OCI-LY7 (cell line): ENCODE measurements at regions not wholly inside any gene's neighbourhood (a gene's known extent, or its start where the extent isn't known, plus 50 kb on each side); places are given as distances from the start of the nearest gene placed in this dataset.

ENCODE experiments used
- EZH2phosphoT487 ChIP-seq: fragments of 200-600 bp; sonication (generic); IDR thresholded peaks from 2 replicates; pipeline ENCODE4 v1.6.1; 2018; ENCODE audit warnings: low read depth, borderline replicate concordance, mild to moderate bottlenecking, mixed run types, antibody characterized with exemption, low read length, moderate library complexity, mixed read lengths
- TF ChIP-seq, protein P1 (sequence below): fragments of 200-600 bp; sonication (generic); conservative IDR thresholded peaks from 2 replicates; pipeline ENCODE4 v1.5.1; 2014; ENCODE audit warnings: mild to moderate bottlenecking, antibody characterized with exemption, low read length, moderate library complexity, mixed read lengths

DNA sequence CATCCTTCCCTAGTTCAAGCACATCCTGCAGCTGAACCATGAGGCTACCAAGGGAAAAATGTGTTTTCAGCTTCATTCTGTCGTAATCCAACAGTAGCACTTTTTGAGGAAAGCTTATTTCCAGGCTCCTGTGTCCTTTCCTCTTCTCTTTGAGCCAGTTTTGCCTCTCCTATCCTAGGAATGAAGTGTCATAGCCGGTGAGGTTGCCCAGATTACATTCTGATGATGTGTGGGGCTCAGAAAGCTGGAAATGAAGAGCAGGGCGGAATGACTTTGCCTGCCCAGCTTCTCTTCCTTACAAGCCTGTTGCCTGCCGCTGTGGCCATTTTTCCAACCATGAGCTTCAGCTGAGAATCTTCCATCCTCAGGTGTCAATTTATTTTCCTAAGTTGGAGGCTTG, 381.8 kb downstream of the NUAK1 start:
- TF ChIP-seq, protein P1, sequence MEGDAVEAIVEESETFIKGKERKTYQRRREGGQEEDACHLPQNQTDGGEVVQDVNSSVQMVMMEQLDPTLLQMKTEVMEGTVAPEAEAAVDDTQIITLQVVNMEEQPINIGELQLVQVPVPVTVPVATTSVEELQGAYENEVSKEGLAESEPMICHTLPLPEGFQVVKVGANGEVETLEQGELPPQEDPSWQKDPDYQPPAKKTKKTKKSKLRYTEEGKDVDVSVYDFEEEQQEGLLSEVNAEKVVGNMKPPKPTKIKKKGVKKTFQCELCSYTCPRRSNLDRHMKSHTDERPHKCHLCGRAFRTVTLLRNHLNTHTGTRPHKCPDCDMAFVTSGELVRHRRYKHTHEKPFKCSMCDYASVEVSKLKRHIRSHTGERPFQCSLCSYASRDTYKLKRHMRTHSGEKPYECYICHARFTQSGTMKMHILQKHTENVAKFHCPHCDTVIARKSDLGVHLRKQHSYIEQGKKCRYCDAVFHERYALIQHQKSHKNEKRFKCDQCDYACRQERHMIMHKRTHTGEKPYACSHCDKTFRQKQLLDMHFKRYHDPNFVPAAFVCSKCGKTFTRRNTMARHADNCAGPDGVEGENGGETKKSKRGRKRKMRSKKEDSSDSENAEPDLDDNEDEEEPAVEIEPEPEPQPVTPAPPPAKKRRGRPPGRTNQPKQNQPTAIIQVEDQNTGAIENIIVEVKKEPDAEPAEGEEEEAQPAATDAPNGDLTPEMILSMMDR, result no peak
- no peak for TF ChIP-seq EZH2phosphoT487
